H9 (cell line): ENCODE measurements at regions not wholly inside any gene's neighbourhood (a gene's known extent, or its start where the extent isn't known, plus 50 kb on each side); places are given as distances from the start of the nearest gene placed in this dataset.

Experiments
- DNase-seq: peaks from one replicate; pipeline ENCODE4 v3.0.0-alpha.2; 2017
- H2AFZ ChIP-seq: one replicate; pipeline ENCODE4 v1.6.1; 2013; ENCODE audit warnings: mild to moderate bottlenecking, low read length, control low read depth, moderate library complexity
- H2AK5ac ChIP-seq: 2 replicates; pipeline ENCODE4 v1.6.1; 2013; ENCODE audit warnings: low read length, control low read depth, mixed read lengths; ENCODE audit not compliant: insufficient read length
- H2BK120ac ChIP-seq: one replicate; pipeline ENCODE4 v1.6.1; 2013; ENCODE audit warnings: low read depth, mild to moderate bottlenecking, low read length, control low read depth, inconsistent platforms; ENCODE audit not compliant: poor library complexity, severe bottlenecking
- H2BK12ac ChIP-seq: 2 replicates; pipeline ENCODE4 v1.6.1; 2013; ENCODE audit warnings: low read length, control low read depth, mixed read lengths, low read depth; ENCODE audit not compliant: insufficient read length
- H2BK15ac ChIP-seq: 2 replicates; pipeline ENCODE4 v1.6.1; 2013; ENCODE audit warnings: low read depth, low read length, control low read depth
- H2BK20ac ChIP-seq: one replicate; pipeline ENCODE4 v1.6.1; 2013; ENCODE audit warnings: low read depth, mild to moderate bottlenecking, low read length, control low read depth, inconsistent platforms; ENCODE audit not compliant: poor library complexity, severe bottlenecking
- H2BK5ac ChIP-seq: 2 replicates; pipeline ENCODE4 v1.6.1; 2013; ENCODE audit warnings: low read length, control low read depth, mixed read lengths; ENCODE audit not compliant: insufficient read length
- H3K14ac ChIP-seq: 2 replicates; pipeline ENCODE4 v1.6.1; 2013; ENCODE audit warnings: low read length, control low read depth; ENCODE audit not compliant: insufficient read depth
- H3K18ac ChIP-seq: 2 replicates; pipeline ENCODE4 v1.6.1; 2013; ENCODE audit warnings: low read depth, mild to moderate bottlenecking, mixed read lengths, low read length, control low read depth; ENCODE audit not compliant: insufficient read length
- H3K23ac ChIP-seq: 2 replicates; pipeline ENCODE4 v1.6.1; 2013; ENCODE audit warnings: low read length, control low read depth, mixed read lengths, low read depth; ENCODE audit not compliant: insufficient read length
- H3K23me2 ChIP-seq: 2 replicates; pipeline ENCODE4 v1.6.1; 2013; ENCODE audit warnings: low read depth, mild to moderate bottlenecking, mixed read lengths, low read length, control low read depth; ENCODE audit not compliant: insufficient read length, poor library complexity, severe bottlenecking
- H3K27ac ChIP-seq: 2 replicates; pipeline ENCODE4 v1.5.1; 2013; ENCODE audit warnings: low read length, control low read depth, mixed read lengths, low read depth; ENCODE audit not compliant: insufficient read length
- H3K27me3 ChIP-seq: 2 replicates; pipeline ENCODE4 v1.6.1; 2013; ENCODE audit warnings: low read length, control low read depth, inconsistent platforms; ENCODE audit not compliant: insufficient read depth
- H3K4ac ChIP-seq: 2 replicates; pipeline ENCODE4 v1.6.1; 2013; ENCODE audit warnings: low read depth, mild to moderate bottlenecking, control low read depth, inconsistent platforms, low read length, moderate library complexity
- H3K4me1 ChIP-seq: 2 replicates; pipeline ENCODE4 v1.6.1; 2013; ENCODE audit warnings: low read length, control low read depth, inconsistent platforms; ENCODE audit not compliant: insufficient read depth
- H3K4me2 ChIP-seq: 2 replicates; pipeline ENCODE4 v1.6.1; 2013; ENCODE audit warnings: low read length, control low read depth, mixed read lengths; ENCODE audit not compliant: insufficient read length, insufficient read depth
- H3K56ac ChIP-seq: 2 replicates; pipeline ENCODE4 v1.6.1; 2013; ENCODE audit warnings: low read depth, mild to moderate bottlenecking, mixed read lengths, low read length, control low read depth; ENCODE audit not compliant: insufficient read length
- H3K79me1 ChIP-seq: 2 replicates; pipeline ENCODE4 v1.6.1; 2013; ENCODE audit warnings: low read depth, mild to moderate bottlenecking, moderate library complexity, low read length, control low read depth, inconsistent platforms; ENCODE audit not compliant: insufficient read depth, poor library complexity, severe bottlenecking
- H3K79me2 ChIP-seq: 2 replicates; pipeline ENCODE4 v1.6.1; 2013; ENCODE audit warnings: low read length, control low read depth, inconsistent platforms; ENCODE audit not compliant: insufficient read depth
- H3K9ac ChIP-seq: 2 replicates; pipeline ENCODE4 v1.6.1; 2013; ENCODE audit warnings: low read length, control low read depth, mixed read lengths; ENCODE audit not compliant: insufficient read length; ENCODE audit errors: extremely low read depth
- H3K9me3 ChIP-seq: one replicate; pipeline ENCODE4 v1.6.1; 2013; ENCODE audit warnings: low read depth, low read length, inconsistent platforms; ENCODE audit not compliant: control insufficient read depth
- H3T11ph ChIP-seq: one replicate; pipeline ENCODE4 v1.6.1; 2013; ENCODE audit warnings: mild to moderate bottlenecking, low read length, control low read depth, inconsistent platforms
- H4K20me1 ChIP-seq: one replicate; pipeline ENCODE4 v1.6.1; 2013; ENCODE audit not compliant: control insufficient read depth, insufficient read length, insufficient read depth
- H4K5ac ChIP-seq: 2 replicates; pipeline ENCODE4 v1.6.1; 2013; ENCODE audit warnings: low read depth, mild to moderate bottlenecking, mixed read lengths, low read length, control low read depth; ENCODE audit not compliant: insufficient read length
- H4K8ac ChIP-seq: replicated peaks from 2 replicates; pipeline ENCODE4 v1.6.1; 2013; ENCODE audit warnings: low read length, control low read depth, mixed read lengths, low read depth; ENCODE audit not compliant: insufficient read length
- H4K91ac ChIP-seq: 2 replicates; pipeline ENCODE4 v1.6.1; 2013; ENCODE audit warnings: low read depth, mild to moderate bottlenecking, moderate library complexity, mixed read lengths, low read length, control low read depth; ENCODE audit not compliant: insufficient read length
- H3K27ac Mint-ChIP-seq, 3 experiments: 2 replicates in 2 of 3; 3 replicates in 1 of 3; pipeline ENCODE4 v1.8.0; 2020 to 2021; ENCODE audit warnings: mixed read lengths in 3 of 3, mild to moderate bottlenecking in 1 of 3, moderate library complexity in 1 of 3
- H3K27me3 Mint-ChIP-seq: 2 replicates; pipeline ENCODE4 v1.8.0; 2021; ENCODE audit warnings: low read depth, mild to moderate bottlenecking, moderate library complexity, mixed read lengths
- H3K36me3 Mint-ChIP-seq, 3 experiments: 2 replicates in 2 of 3; 3 replicates in 1 of 3; pipeline ENCODE4 v1.8.0; 2020 to 2021; ENCODE audit warnings: low read depth in 3 of 3, mixed read lengths in 3 of 3; ENCODE audit not compliant: insufficient read depth in 1 of 3
- H3K4me1 Mint-ChIP-seq, 2 experiments: 2 replicates each; pipeline ENCODE4 v1.8.0; 2020; ENCODE audit warnings: mixed read lengths in 2 of 2
- H3K4me3 Mint-ChIP-seq, 2 experiments: 2 replicates in 1 of 2; 3 replicates in 1 of 2; pipeline ENCODE4 v1.8.0; 2020 to 2021; ENCODE audit warnings: mild to moderate bottlenecking in 2 of 2, mixed read lengths in 2 of 2, moderate library complexity in 1 of 2
- H3K9me3 Mint-ChIP-seq, 2 experiments: 2 replicates in 1 of 2; 3 replicates in 1 of 2; pipeline ENCODE4 v1.8.0; 2020; ENCODE audit warnings: mild to moderate bottlenecking in 2 of 2, mixed read lengths in 2 of 2, moderate library complexity in 1 of 2
- WGBS: extraction: QIAGEN DNeasy Blood & Tissue Kit; methylation state at CpG from one replicate; pipeline ENCODE4 v1.1.7; 2013; ENCODE audit warnings: missing lambda C conversion rate, low lambda C conversion rate, mixed read lengths; ENCODE audit not compliant: insufficient read length; ENCODE audit errors: extremely low coverage; 5-methylcytosine and 5-hydroxymethylcytosine counted together
- TF ChIP-seq, protein P1 (sequence below): fragments of 200-600 bp; sonication (generic); conservative IDR thresholded peaks from 3 replicates; pipeline ENCODE4 v1.8.0; 2021; ENCODE audit warnings: antibody characterized with exemption, mild to moderate bottlenecking

GRCh38 chr9:26725573-26725972 is 167.0 kb downstream of the CAAP1 start:
- TF ChIP-seq, protein P1, sequence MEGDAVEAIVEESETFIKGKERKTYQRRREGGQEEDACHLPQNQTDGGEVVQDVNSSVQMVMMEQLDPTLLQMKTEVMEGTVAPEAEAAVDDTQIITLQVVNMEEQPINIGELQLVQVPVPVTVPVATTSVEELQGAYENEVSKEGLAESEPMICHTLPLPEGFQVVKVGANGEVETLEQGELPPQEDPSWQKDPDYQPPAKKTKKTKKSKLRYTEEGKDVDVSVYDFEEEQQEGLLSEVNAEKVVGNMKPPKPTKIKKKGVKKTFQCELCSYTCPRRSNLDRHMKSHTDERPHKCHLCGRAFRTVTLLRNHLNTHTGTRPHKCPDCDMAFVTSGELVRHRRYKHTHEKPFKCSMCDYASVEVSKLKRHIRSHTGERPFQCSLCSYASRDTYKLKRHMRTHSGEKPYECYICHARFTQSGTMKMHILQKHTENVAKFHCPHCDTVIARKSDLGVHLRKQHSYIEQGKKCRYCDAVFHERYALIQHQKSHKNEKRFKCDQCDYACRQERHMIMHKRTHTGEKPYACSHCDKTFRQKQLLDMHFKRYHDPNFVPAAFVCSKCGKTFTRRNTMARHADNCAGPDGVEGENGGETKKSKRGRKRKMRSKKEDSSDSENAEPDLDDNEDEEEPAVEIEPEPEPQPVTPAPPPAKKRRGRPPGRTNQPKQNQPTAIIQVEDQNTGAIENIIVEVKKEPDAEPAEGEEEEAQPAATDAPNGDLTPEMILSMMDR = no peak
- no peaks in the 10 kb centered on the region for H4K20me1 ChIP-seq

More at GRCh38 chr9:26725573-26725972, 167.0 kb downstream of the CAAP1 start:
- Histone ChIP-seq H3K27ac (no peak overlapping the region), H2BK15ac (no peak overlapping the region), H4K8ac (no peak overlapping the region), H3K18ac (no peak overlapping the region), H3K23ac (no peak overlapping the region), H4K5ac (no peak overlapping the region), H3K23me2 (no peaks in the 10 kb centered on the region), H2BK20ac (no peak overlapping the region), H3K9ac (no peak overlapping the region), H3K79me2 (no peaks in the 10 kb centered on the region), H2BK5ac (no peak overlapping the region), H3K4ac (no peak overlapping the region), H2BK120ac (no peak overlapping the region), H3T11ph (no peak overlapping the region), H3K4me2 (no peak overlapping the region), H2BK12ac (no peak overlapping the region), H3K79me1 (no peaks in the 10 kb centered on the region), H3K27me3 (no peaks in the 10 kb centered on the region), H3K4me1 (no peaks in the 10 kb centered on the region), H3K14ac (no peak overlapping the region), H3K56ac (no peak overlapping the region), H4K91ac (no peak overlapping the region), H3K9me3 (no peaks in the 10 kb centered on the region), H2AFZ (no peak overlapping the region), H2AK5ac (no peak overlapping the region)
- H3K27me3 Mint-ChIP-seq = no peaks in the 10 kb centered on the region
- no peak overlapping the region for H3K27ac Mint-ChIP-seq
- H3K4me3 Mint-ChIP-seq = no peak overlapping the region
- H3K4me1 Mint-ChIP-seq = peaks cover 16 to 18% of the 10 kb centered on the region in 2 experiments
- no peaks in the 10 kb centered on the region for H3K36me3 Mint-ChIP-seq
- H3K9me3 Mint-ChIP-seq = peaks cover 0 to 3% of the 10 kb centered on the region in 2 experiments; a peak in 2 of 5 replicates
- DNase-seq = no peak
- no CpG with 5 or more reads among the region's 3 CpGs for WGBS
